ENCODE measurements at regions not wholly inside any gene's neighbourhood (a gene's known extent, or its start where the extent isn't known, plus 50 kb on each side); places are given as distances from the start of the nearest gene placed in this dataset.
A peak's percentile ranks its signal among the peaks of the same experiment; 100 is the strongest.

GRCh38 chr13:40159736-40160135 lies 504.3 kb downstream of the COG6 start:
- H3K9ac ChIP-seq (ENCODE audit: insufficient read depth, low read length, poor library complexity, severe bottlenecking), result no peak overlapping the region
- peaks cover 0 to 4% (median 0%) of the 10 kb centered on the region in 7 donors for H3K9me3 Mint-ChIP-seq
- no peak overlapping the region for H2AFZ ChIP-seq (ENCODE audit: insufficient read depth, low read depth, low read length, poor library complexity, severe bottlenecking)
- H3K79me2 ChIP-seq (ENCODE audit: insufficient read depth, low read length), result no peaks in the 10 kb centered on the region
- H3K36me3 Mint-ChIP-seq, result no peaks in the 10 kb centered on the region
- no peaks in the 10 kb centered on the region for H3K36me3 ChIP-seq (replicated peaks in 1 of 2; ENCODE audit: control insufficient read depth in 1 of 2, insufficient read depth in 2 of 2, low read length in 2 of 2)
- H3K4me3 ChIP-seq (replicated peaks in 1 of 3; ENCODE audit: low read depth in 2 of 3, low read length in 3 of 3), result no peak overlapping the region
- H3K27ac ChIP-seq (ENCODE audit: low read depth in 1 of 2, low read length in 2 of 2), result no peak overlapping the region
- DNase-seq, result no peak
- no peak overlapping the region for H3K27ac Mint-ChIP-seq
- H3K27me3 Mint-ChIP-seq (ENCODE audit: low read depth in 3 of 3), result peaks cover 2 to 5% (median 2%) of the 10 kb centered on the region in 3 donors
- no peaks in the 10 kb centered on the region for H3K27me3 ChIP-seq (ENCODE audit: control insufficient read depth in 2 of 2, insufficient read depth in 2 of 2, low read length in 2 of 2)
- H3K4me1 ChIP-seq (ENCODE audit: control insufficient read depth in 1 of 2, insufficient read depth in 2 of 2, low read length in 2 of 2), result no peaks in the 10 kb centered on the region
- H3K4me1 Mint-ChIP-seq, result no peaks in the 10 kb centered on the region
- H3K4me3 Mint-ChIP-seq, result no peak overlapping the region
- H3K4me2 ChIP-seq (replicated peaks; ENCODE audit: extremely low read depth, low read length, poor library complexity, severe bottlenecking), result no peak overlapping the region
- intact Hi-C loops (cut with micrococcal nuclease), result no loop called here
- H3K9me3 ChIP-seq (replicated peaks in 1 of 2; ENCODE audit: control insufficient read depth in 1 of 2, insufficient read depth in 1 of 2, low read length in 2 of 2), result no peaks in the 10 kb centered on the region
- TF ChIP-seq, protein P1, sequence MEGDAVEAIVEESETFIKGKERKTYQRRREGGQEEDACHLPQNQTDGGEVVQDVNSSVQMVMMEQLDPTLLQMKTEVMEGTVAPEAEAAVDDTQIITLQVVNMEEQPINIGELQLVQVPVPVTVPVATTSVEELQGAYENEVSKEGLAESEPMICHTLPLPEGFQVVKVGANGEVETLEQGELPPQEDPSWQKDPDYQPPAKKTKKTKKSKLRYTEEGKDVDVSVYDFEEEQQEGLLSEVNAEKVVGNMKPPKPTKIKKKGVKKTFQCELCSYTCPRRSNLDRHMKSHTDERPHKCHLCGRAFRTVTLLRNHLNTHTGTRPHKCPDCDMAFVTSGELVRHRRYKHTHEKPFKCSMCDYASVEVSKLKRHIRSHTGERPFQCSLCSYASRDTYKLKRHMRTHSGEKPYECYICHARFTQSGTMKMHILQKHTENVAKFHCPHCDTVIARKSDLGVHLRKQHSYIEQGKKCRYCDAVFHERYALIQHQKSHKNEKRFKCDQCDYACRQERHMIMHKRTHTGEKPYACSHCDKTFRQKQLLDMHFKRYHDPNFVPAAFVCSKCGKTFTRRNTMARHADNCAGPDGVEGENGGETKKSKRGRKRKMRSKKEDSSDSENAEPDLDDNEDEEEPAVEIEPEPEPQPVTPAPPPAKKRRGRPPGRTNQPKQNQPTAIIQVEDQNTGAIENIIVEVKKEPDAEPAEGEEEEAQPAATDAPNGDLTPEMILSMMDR (IDR thresholded peaks at IDR 0.05), result no peak
- no peaks in the 10 kb centered on the region for H4K20me1 ChIP-seq (ENCODE audit: insufficient read depth, low read length)
- WGBS (ENCODE audit: insufficient coverage), result 96% methylated on average over 4 of the region's 4 CpGs

GRCh38 chr13:40160618-40161350 lies 505.3 kb downstream of the COG6 start:
- H3K4me1 Mint-ChIP-seq, result no peaks in the 10 kb centered on the region
- Histone ChIP-seq H3K4me2 (replicated peaks; ENCODE audit: extremely low read depth, low read length, poor library complexity, severe bottlenecking) (no peak overlapping the region), H3K9me3 (replicated peaks in 1 of 2; ENCODE audit: control insufficient read depth in 1 of 2, insufficient read depth in 1 of 2, low read length in 2 of 2) (no peaks in the 10 kb centered on the region), H3K27ac (ENCODE audit: low read depth in 1 of 2, low read length in 2 of 2) (no peak overlapping the region), H3K4me1 (ENCODE audit: control insufficient read depth in 1 of 2, insufficient read depth in 2 of 2, low read length in 2 of 2) (no peaks in the 10 kb centered on the region), H3K79me2 (ENCODE audit: insufficient read depth, low read length) (no peaks in the 10 kb centered on the region), H3K27me3 (ENCODE audit: control insufficient read depth in 2 of 2, insufficient read depth in 2 of 2, low read length in 2 of 2) (no peaks in the 10 kb centered on the region), H4K20me1 (ENCODE audit: insufficient read depth, low read length) (no peaks in the 10 kb centered on the region), H2AFZ (ENCODE audit: insufficient read depth, low read depth, low read length, poor library complexity, severe bottlenecking) (no peak overlapping the region), H3K9ac (ENCODE audit: insufficient read depth, low read length, poor library complexity, severe bottlenecking) (no peak overlapping the region), H3K4me3 (replicated peaks in 1 of 3; ENCODE audit: low read depth in 2 of 3, low read length in 3 of 3) (no peak overlapping the region), H3K36me3 (replicated peaks in 1 of 2; ENCODE audit: control insufficient read depth in 1 of 2, insufficient read depth in 2 of 2, low read length in 2 of 2) (no peaks in the 10 kb centered on the region)
- H3K27me3 Mint-ChIP-seq (ENCODE audit: low read depth in 3 of 3), result peaks cover 2 to 6% (median 3%) of the 10 kb centered on the region in 3 donors
- TF ChIP-seq, protein P1 (IDR thresholded peaks at IDR 0.05), result no peak
- DNase-seq, result no peak
- H3K4me3 Mint-ChIP-seq, result no peak overlapping the region
- peaks cover 0 to 4% (median 0%) of the 10 kb centered on the region in 7 donors for H3K9me3 Mint-ChIP-seq
- no peaks in the 10 kb centered on the region for H3K36me3 Mint-ChIP-seq
- WGBS (ENCODE audit: insufficient coverage), result 90% methylated on average over 2 of the region's 7 CpGs
- intact Hi-C loops (cut with micrococcal nuclease), result no loop called here
- H3K27ac Mint-ChIP-seq, result peak overlapping the region in 1 of 7 donors; percentile 48
